GM23338 (cell line): ENCODE measurements at regions not wholly inside any gene's neighbourhood (a gene's known extent, or its start where the extent isn't known, plus 50 kb on each side); places are given as distances from the start of the nearest gene placed in this dataset.

Source experiments
- ATAC-seq: fragments of 200-7000 bp; cut with Tn5 transposase; 3 replicates; pipeline ENCODE4 v1.9.1; 2020
- DNase-seq: peaks from one replicate; pipeline ENCODE4 v3.0.0-alpha.2; 2015; ENCODE audit warnings: low spot score
- H2AFZ ChIP-seq: fragments of 200-600 bp; sonication (generic); 2 replicates; pipeline ENCODE4 v1.8.0; 2016; ENCODE audit warnings: antibody characterized with exemption, mild to moderate bottlenecking, moderate library complexity
- H3F3A ChIP-seq: fragments of 200-600 bp; sonication (generic); replicated peaks from 2 replicates; pipeline ENCODE4 v1.8.0; 2017; ENCODE audit warnings: antibody characterized with exemption, mixed run types, low read depth
- H3K27ac ChIP-seq: fragments of 200-600 bp; sonication (generic); 2 replicates; pipeline ENCODE4 v1.6.1; 2016; ENCODE audit warnings: low read depth
- H3K27me3 ChIP-seq: fragments of 200-600 bp; sonication (generic); 2 replicates; pipeline ENCODE4 v1.8.0; 2016; ENCODE audit warnings: mild to moderate bottlenecking, mixed run types, moderate library complexity; ENCODE audit not compliant: insufficient read depth
- H3K36me3 ChIP-seq: fragments of 200-600 bp; sonication (generic); 2 replicates; pipeline ENCODE4 v1.8.0; 2016; ENCODE audit warnings: mild to moderate bottlenecking; ENCODE audit not compliant: insufficient read depth
- H3K4me1 ChIP-seq: fragments of 200-600 bp; sonication (generic); 2 replicates; pipeline ENCODE4 v1.8.0; 2016; ENCODE audit warnings: mild to moderate bottlenecking, moderate library complexity; ENCODE audit not compliant: insufficient read depth
- H3K4me2 ChIP-seq: fragments of 200-600 bp; sonication (generic); 2 replicates; pipeline ENCODE4 v1.7.1; 2017; ENCODE audit warnings: mixed run types
- H3K4me3 ChIP-seq: fragments of 200-600 bp; sonication (generic); 2 replicates; pipeline ENCODE4 v1.6.1; 2016; ENCODE audit warnings: mixed run types
- H3K79me2 ChIP-seq: fragments of 200-600 bp; sonication (generic); replicated peaks from 2 replicates; pipeline ENCODE4 v1.8.0; 2017; ENCODE audit warnings: mild to moderate bottlenecking; ENCODE audit not compliant: insufficient read depth
- H3K9me2 ChIP-seq: fragments of 200-600 bp; sonication (generic); 2 replicates; pipeline ENCODE4 v1.8.0; 2017; ENCODE audit not compliant: insufficient read depth
- H4K20me1 ChIP-seq: fragments of 200-600 bp; sonication (generic); replicated peaks from 2 replicates; pipeline ENCODE4 v1.8.0; 2017; ENCODE audit warnings: mild to moderate bottlenecking; ENCODE audit not compliant: insufficient read depth
- H3K27ac Mint-ChIP-seq: 2 replicates; pipeline ENCODE4 v1.8.0; 2020; ENCODE audit warnings: inconsistent platforms, mild to moderate bottlenecking, moderate library complexity, mixed read lengths
- H3K27me3 Mint-ChIP-seq: 3 replicates; pipeline ENCODE4 v1.8.0; 2022; ENCODE audit warnings: low read depth, mild to moderate bottlenecking, moderate library complexity, mixed read lengths, inconsistent platforms; ENCODE audit not compliant: insufficient read depth, poor library complexity
- H3K36me3 Mint-ChIP-seq: 3 replicates; pipeline ENCODE4 v1.8.0; 2021; ENCODE audit warnings: low read depth, mild to moderate bottlenecking, inconsistent platforms, moderate library complexity, mixed read lengths
- H3K4me1 Mint-ChIP-seq: 3 replicates; pipeline ENCODE4 v1.8.0; 2020; ENCODE audit warnings: mild to moderate bottlenecking, inconsistent platforms, mixed read lengths
- H3K4me3 Mint-ChIP-seq: 3 replicates; pipeline ENCODE4 v1.8.0; 2021; ENCODE audit warnings: moderate library complexity, mild to moderate bottlenecking, inconsistent platforms, mixed read lengths
- H3K9me3 Mint-ChIP-seq: 3 replicates; pipeline ENCODE4 v1.8.0; 2020; ENCODE audit warnings: moderate library complexity, mild to moderate bottlenecking, inconsistent platforms, mixed read lengths
- CREB1 ChIP-seq: fragments of 250-450 bp; sonication (Bioruptor Pico); IDR thresholded peaks from 2 replicates; pipeline ENCODE4 v1.5.0; 2020; ENCODE audit warnings: low read depth, mild to moderate bottlenecking, moderate library complexity
- EZH2 ChIP-seq: fragments of 200-600 bp; sonication (generic); IDR thresholded peaks from one replicate; pipeline ENCODE4 v1.8.0; 2017; ENCODE audit warnings: antibody characterized with exemption, mild to moderate bottlenecking, low read depth; ENCODE audit not compliant: unreplicated experiment
- EZH2phosphoT487 ChIP-seq: fragments of 200-600 bp; sonication (generic); IDR thresholded peaks from one replicate; pipeline ENCODE4 v1.8.1; 2018; ENCODE audit warnings: antibody characterized with exemption; ENCODE audit not compliant: unreplicated experiment
- JUNB ChIP-seq: IDR thresholded peaks from one replicate; pipeline ENCODE4 v1.6.1; 2016; ENCODE audit warnings: antibody characterized with exemption; ENCODE audit not compliant: unreplicated experiment
- NANOG ChIP-seq: IDR thresholded peaks from 2 replicates; pipeline ENCODE4 v1.6.1; 2016; ENCODE audit warnings: antibody characterized with exemption, borderline replicate concordance
- POLR2AphosphoS5 ChIP-seq: IDR thresholded peaks from 2 replicates; pipeline ENCODE4 v1.6.1; 2016; ENCODE audit warnings: antibody characterized with exemption, low read depth
- STAT1 ChIP-seq: IDR thresholded peaks from one replicate; pipeline ENCODE4 v1.6.1; 2016; ENCODE audit warnings: antibody characterized with exemption; ENCODE audit not compliant: unreplicated experiment
- ZNF114 ChIP-seq: fragments of 250-450 bp; sonication (Bioruptor Pico); IDR thresholded peaks from 2 replicates; pipeline ENCODE4 v1.5.0; 2020; ENCODE audit warnings: mild to moderate bottlenecking, moderate library complexity
- ZNF331 ChIP-seq: fragments of 250-450 bp; sonication (Bioruptor Pico); IDR thresholded peaks from 2 replicates; pipeline ENCODE4 v1.5.0; 2020; ENCODE audit warnings: low read depth, mild to moderate bottlenecking, moderate library complexity
- TF ChIP-seq, protein P1 (sequence below): IDR thresholded peaks from one replicate; pipeline ENCODE4 v1.6.1; 2018; ENCODE audit warnings: antibody characterized with exemption; ENCODE audit not compliant: unreplicated experiment
- TF ChIP-seq, protein P2 (sequence below): IDR thresholded peaks from 2 replicates; pipeline ENCODE4 v1.6.1; 2016; ENCODE audit warnings: antibody characterized with exemption
- TF ChIP-seq, protein P3 (sequence below), 2 experiments: fragments of 200-600 bp in 1 of 2; sonication (generic) in 1 of 2; conservative IDR thresholded peaks; 2 replicates each; pipeline versions ENCODE4 v1.5.1 to v1.6.1; 2016 to 2017; ENCODE audit warnings: antibody characterized with exemption in 2 of 2, low read depth in 2 of 2, mild to moderate bottlenecking in 2 of 2, moderate library complexity in 1 of 2

DNA sequence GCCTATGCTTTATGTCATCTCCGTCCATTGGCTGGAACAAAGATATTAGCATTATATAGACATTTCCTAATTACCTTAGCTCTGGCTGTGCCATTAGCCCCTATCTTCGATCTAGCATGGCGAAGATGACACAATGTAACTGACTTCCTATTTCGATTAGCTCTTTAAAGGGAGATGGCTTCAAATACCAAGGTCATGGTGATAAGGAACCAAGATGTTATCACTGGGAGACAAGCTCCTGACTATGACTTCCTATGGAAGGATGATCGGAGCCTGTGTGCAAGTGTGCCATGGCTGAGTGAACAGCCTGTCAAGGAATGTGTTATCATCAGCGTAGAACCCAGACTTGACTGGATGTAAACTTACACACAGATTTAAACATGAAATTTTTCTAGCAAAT is 602.1 kb downstream of the PSAT1 start (continued):
- TF ChIP-seq STAT1 = no peak
- TF ChIP-seq POLR2AphosphoS5 = no peak
- TF ChIP-seq ZNF114 = no peak

DNA sequence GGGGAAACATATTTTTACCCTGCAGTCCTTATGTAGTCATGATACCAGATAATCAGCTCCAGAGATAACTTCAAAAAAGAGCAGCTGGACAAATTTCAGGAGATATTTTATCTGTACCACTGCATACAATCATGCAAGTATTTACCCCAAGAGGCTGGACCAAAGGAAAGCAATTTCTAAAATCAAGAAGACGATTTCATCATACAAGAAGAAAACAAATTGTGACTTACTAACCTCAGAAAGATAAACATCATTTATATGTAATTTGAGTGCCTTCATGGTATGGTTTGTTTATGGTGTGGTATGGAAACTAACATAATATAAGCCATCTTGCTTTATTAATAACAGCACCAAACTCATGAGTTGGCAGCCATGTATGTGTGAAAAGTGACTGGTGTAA is 603.6 kb downstream of the PSAT1 start:
- no peaks in the 10 kb centered on the region for H3K9me3 Mint-ChIP-seq
- no peaks in the 10 kb centered on the region for H3K27me3 Mint-ChIP-seq
- no peaks in the 10 kb centered on the region for H3K79me2 ChIP-seq
- H3K4me1 Mint-ChIP-seq = peaks cover 2% of the 10 kb centered on the region; the same call in 1 of the 3 replicates
- ATAC-seq (no peak), DNase-seq (no peak)
- H3K27me3 ChIP-seq = no peaks in the 10 kb centered on the region
- no peaks in the 10 kb centered on the region for H3K36me3 Mint-ChIP-seq
- H3K27ac ChIP-seq = no peak overlapping the region
- H3K27ac Mint-ChIP-seq = no peak overlapping the region
- no peaks in the 10 kb centered on the region for H4K20me1 ChIP-seq
- no peak overlapping the region for H3K4me3 Mint-ChIP-seq
- H3K4me3 ChIP-seq = no peak overlapping the region
- H3F3A ChIP-seq = no peaks in the 10 kb centered on the region
- H3K4me2 ChIP-seq = no peak overlapping the region
- TF ChIP-seq, protein P1, sequence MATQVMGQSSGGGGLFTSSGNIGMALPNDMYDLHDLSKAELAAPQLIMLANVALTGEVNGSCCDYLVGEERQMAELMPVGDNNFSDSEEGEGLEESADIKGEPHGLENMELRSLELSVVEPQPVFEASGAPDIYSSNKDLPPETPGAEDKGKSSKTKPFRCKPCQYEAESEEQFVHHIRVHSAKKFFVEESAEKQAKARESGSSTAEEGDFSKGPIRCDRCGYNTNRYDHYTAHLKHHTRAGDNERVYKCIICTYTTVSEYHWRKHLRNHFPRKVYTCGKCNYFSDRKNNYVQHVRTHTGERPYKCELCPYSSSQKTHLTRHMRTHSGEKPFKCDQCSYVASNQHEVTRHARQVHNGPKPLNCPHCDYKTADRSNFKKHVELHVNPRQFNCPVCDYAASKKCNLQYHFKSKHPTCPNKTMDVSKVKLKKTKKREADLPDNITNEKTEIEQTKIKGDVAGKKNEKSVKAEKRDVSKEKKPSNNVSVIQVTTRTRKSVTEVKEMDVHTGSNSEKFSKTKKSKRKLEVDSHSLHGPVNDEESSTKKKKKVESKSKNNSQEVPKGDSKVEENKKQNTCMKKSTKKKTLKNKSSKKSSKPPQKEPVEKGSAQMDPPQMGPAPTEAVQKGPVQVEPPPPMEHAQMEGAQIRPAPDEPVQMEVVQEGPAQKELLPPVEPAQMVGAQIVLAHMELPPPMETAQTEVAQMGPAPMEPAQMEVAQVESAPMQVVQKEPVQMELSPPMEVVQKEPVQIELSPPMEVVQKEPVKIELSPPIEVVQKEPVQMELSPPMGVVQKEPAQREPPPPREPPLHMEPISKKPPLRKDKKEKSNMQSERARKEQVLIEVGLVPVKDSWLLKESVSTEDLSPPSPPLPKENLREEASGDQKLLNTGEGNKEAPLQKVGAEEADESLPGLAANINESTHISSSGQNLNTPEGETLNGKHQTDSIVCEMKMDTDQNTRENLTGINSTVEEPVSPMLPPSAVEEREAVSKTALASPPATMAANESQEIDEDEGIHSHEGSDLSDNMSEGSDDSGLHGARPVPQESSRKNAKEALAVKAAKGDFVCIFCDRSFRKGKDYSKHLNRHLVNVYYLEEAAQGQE = no peak
- no peak for TF ChIP-seq CREB1 (CRISPR knock-in tag)
- TF ChIP-seq ZNF331 (CRISPR knock-in tag) = no peak
- no peak for TF ChIP-seq EZH2
- TF ChIP-seq, protein P2, sequence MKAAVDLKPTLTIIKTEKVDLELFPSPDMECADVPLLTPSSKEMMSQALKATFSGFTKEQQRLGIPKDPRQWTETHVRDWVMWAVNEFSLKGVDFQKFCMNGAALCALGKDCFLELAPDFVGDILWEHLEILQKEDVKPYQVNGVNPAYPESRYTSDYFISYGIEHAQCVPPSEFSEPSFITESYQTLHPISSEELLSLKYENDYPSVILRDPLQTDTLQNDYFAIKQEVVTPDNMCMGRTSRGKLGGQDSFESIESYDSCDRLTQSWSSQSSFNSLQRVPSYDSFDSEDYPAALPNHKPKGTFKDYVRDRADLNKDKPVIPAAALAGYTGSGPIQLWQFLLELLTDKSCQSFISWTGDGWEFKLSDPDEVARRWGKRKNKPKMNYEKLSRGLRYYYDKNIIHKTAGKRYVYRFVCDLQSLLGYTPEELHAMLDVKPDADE = no peak
- no peaks in the 10 kb centered on the region for H3K4me1 ChIP-seq
- no peaks in the 10 kb centered on the region for H3K9me2 ChIP-seq
- H3K36me3 ChIP-seq = no peaks in the 10 kb centered on the region
- H2AFZ ChIP-seq = no peak overlapping the region

DNA sequence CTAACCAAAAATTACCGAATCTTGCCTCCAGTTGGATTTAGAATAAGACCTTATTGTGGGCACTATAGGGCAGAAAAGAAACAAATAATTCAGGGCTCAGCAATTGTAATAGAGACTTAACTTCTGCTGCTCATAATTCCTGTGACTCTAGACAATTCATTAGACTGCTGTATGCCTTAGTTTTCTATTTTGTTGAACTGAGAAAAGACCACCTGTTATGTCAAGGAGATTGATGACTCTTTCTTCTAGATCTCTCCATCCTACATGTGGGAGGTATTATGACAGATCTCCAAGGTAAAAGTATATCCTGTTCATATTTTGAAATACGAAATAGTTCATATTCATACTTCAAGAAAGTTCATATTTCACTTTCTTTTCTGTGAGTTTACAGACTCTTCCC is 605.1 kb downstream of the PSAT1 start:
- H3K4me3 Mint-ChIP-seq = no peak overlapping the region
- H3K36me3 ChIP-seq = no peaks in the 10 kb centered on the region
- no peak overlapping the region for H3K4me3 ChIP-seq
- H3K27ac Mint-ChIP-seq = no peak overlapping the region
- H3K27me3 ChIP-seq = no peaks in the 10 kb centered on the region
- DNase-seq (no peak), ATAC-seq (no peak)
- no peaks in the 10 kb centered on the region for H3K9me2 ChIP-seq
- H3K27ac ChIP-seq = no peak overlapping the region
- no peak overlapping the region for H3K4me2 ChIP-seq
- no peaks in the 10 kb centered on the region for H4K20me1 ChIP-seq
- H3F3A ChIP-seq = no peaks in the 10 kb centered on the region
- H3K79me2 ChIP-seq = no peaks in the 10 kb centered on the region
- no peaks in the 10 kb centered on the region for H3K27me3 Mint-ChIP-seq
- no peaks in the 10 kb centered on the region for H3K4me1 ChIP-seq
- H3K4me1 Mint-ChIP-seq = no peaks in the 10 kb centered on the region
- no peaks in the 10 kb centered on the region for H3K9me3 Mint-ChIP-seq
- no peaks in the 10 kb centered on the region for H3K36me3 Mint-ChIP-seq
- no peak overlapping the region for H2AFZ ChIP-seq
- TF ChIP-seq, protein P1 = no peak
- no peak for TF ChIP-seq STAT1
- no peak for TF ChIP-seq ZNF114
- no peak for TF ChIP-seq JUNB
- no peak for TF ChIP-seq CREB1 (CRISPR knock-in tag)
- no peak for TF ChIP-seq EZH2
- no peak for TF ChIP-seq EZH2phosphoT487
- TF ChIP-seq, protein P3, sequence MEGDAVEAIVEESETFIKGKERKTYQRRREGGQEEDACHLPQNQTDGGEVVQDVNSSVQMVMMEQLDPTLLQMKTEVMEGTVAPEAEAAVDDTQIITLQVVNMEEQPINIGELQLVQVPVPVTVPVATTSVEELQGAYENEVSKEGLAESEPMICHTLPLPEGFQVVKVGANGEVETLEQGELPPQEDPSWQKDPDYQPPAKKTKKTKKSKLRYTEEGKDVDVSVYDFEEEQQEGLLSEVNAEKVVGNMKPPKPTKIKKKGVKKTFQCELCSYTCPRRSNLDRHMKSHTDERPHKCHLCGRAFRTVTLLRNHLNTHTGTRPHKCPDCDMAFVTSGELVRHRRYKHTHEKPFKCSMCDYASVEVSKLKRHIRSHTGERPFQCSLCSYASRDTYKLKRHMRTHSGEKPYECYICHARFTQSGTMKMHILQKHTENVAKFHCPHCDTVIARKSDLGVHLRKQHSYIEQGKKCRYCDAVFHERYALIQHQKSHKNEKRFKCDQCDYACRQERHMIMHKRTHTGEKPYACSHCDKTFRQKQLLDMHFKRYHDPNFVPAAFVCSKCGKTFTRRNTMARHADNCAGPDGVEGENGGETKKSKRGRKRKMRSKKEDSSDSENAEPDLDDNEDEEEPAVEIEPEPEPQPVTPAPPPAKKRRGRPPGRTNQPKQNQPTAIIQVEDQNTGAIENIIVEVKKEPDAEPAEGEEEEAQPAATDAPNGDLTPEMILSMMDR (conservative IDR thresholded peaks at IDR 0.05; ENCODE audit: low read depth in 2 of 2) = no peak
- no peak for TF ChIP-seq ZNF331 (CRISPR knock-in tag)
- TF ChIP-seq NANOG = no peak
